Liver (tissue), 8 donors: ENCODE measurements at regions not wholly inside any gene's neighbourhood (a gene's known extent, or its start where the extent isn't known, plus 50 kb on each side); places are given as distances from the start of the nearest gene placed in this dataset.

Experiments
- DNase-seq: peaks from one replicate; pipeline ENCODE4 v3.0.0-alpha.2; 2017; ENCODE audit warnings: low spot score
- H3K27ac ChIP-seq, 2 donors: one replicate each; pipeline ENCODE4 v1.7.0; 2013; ENCODE audit warnings: inconsistent platforms in 2 of 2, low read length in 2 of 2, control low read depth in 1 of 2, low read depth in 1 of 2, mild to moderate bottlenecking in 1 of 2
- H3K27me3 ChIP-seq, 4 donors: one replicate each; pipeline versions ENCODE4 v1.6.1 to v1.7.0; 2013; ENCODE audit warnings: low read length in 3 of 4, inconsistent platforms in 1 of 4, mild to moderate bottlenecking in 1 of 4, moderate library complexity in 1 of 4; ENCODE audit not compliant: control insufficient read depth in 4 of 4, insufficient read depth in 4 of 4
- H3K36me3 ChIP-seq, 4 donors: one replicate each; pipeline versions ENCODE4 v1.6.1 to v1.7.0; 2013; ENCODE audit warnings: low read length in 3 of 4, mild to moderate bottlenecking in 3 of 4, low read depth in 1 of 4, moderate library complexity in 1 of 4; ENCODE audit not compliant: control insufficient read depth in 4 of 4, insufficient read depth in 3 of 4
- H3K4me1 ChIP-seq, 4 donors: one replicate each; pipeline versions ENCODE4 v1.6.1 to v1.7.0; 2013; ENCODE audit warnings: low read length in 3 of 4, mild to moderate bottlenecking in 3 of 4, moderate library complexity in 1 of 4; ENCODE audit not compliant: control insufficient read depth in 4 of 4, insufficient read depth in 4 of 4
- H3K4me3 ChIP-seq, 3 donors: one replicate each; pipeline versions ENCODE4 v1.6.1 to v1.7.0; 2013; ENCODE audit warnings: low read length in 3 of 3, control low read depth in 1 of 3, low read depth in 1 of 3, mild to moderate bottlenecking in 1 of 3
- H3K9ac ChIP-seq, 2 donors: one replicate each; pipeline ENCODE4 v1.7.0; 2013; ENCODE audit warnings: low read length in 2 of 2, mild to moderate bottlenecking in 2 of 2, moderate library complexity in 2 of 2, control low read depth in 1 of 2, low read depth in 1 of 2
- H3K9me3 ChIP-seq, 4 donors: one replicate each; pipeline versions ENCODE4 v1.6.1 to v1.7.0; 2013; ENCODE audit warnings: low read length in 3 of 4; ENCODE audit not compliant: control insufficient read depth in 4 of 4
- CTCF ChIP-seq: fragments of 150-350 bp; IDR thresholded peaks from 2 replicates; pipeline ENCODE4 v1.5.1; 2017; ENCODE audit warnings: improper control_type of control experiment, low read depth, low read length; ENCODE audit not compliant: missing input control
- EGR1 ChIP-seq, 2 donors: IDR thresholded peaks; 2 replicates each; pipeline ENCODE4 v1.6.1; 2016 to 2018; ENCODE audit warnings: antibody characterized with exemption in 2 of 2, low read depth in 2 of 2
- FOXA1 ChIP-seq: IDR thresholded peaks from 2 replicates; pipeline ENCODE4 v1.6.1; 2016; ENCODE audit warnings: antibody characterized with exemption
- FOXA2 ChIP-seq: IDR thresholded peaks from 2 replicates; pipeline ENCODE4 v1.6.1; 2016; ENCODE audit warnings: antibody characterized with exemption
- GABPA ChIP-seq, 2 donors: IDR thresholded peaks in 1 of 2; conservative IDR thresholded peaks in 1 of 2; 2 replicates each; pipeline ENCODE4 v1.6.1; 2016; ENCODE audit warnings: antibody characterized with exemption in 2 of 2, mild to moderate bottlenecking in 1 of 2, moderate library complexity in 1 of 2
- HNF4G ChIP-seq: IDR thresholded peaks from 2 replicates; pipeline ENCODE4 v1.6.1; 2016; ENCODE audit warnings: antibody characterized with exemption
- MAX ChIP-seq: IDR thresholded peaks from 2 replicates; pipeline ENCODE4 v1.6.1; 2016; ENCODE audit warnings: antibody characterized with exemption
- NR2F2 ChIP-seq: IDR thresholded peaks from 2 replicates; pipeline ENCODE4 v1.6.1; 2016; ENCODE audit warnings: antibody characterized with exemption
- RAD21 ChIP-seq, 2 donors: IDR thresholded peaks; 2 replicates each; pipeline ENCODE4 v1.6.1; 2016; ENCODE audit warnings: antibody characterized with exemption in 2 of 2, mild to moderate bottlenecking in 2 of 2
- RXRA ChIP-seq, 2 donors: IDR thresholded peaks; 2 replicates each; pipeline ENCODE4 v1.6.1; 2017 to 2018; ENCODE audit warnings: antibody characterized with exemption in 2 of 2, mild to moderate bottlenecking in 1 of 2
- SP1 ChIP-seq: IDR thresholded peaks from 2 replicates; pipeline ENCODE4 v1.6.1; 2018; ENCODE audit warnings: antibody characterized with exemption, mild to moderate bottlenecking
- TAF1 ChIP-seq: conservative IDR thresholded peaks from 2 replicates; pipeline ENCODE4 v1.6.1; 2016; ENCODE audit warnings: antibody characterized with exemption, mild to moderate bottlenecking
- YY1 ChIP-seq: IDR thresholded peaks from 2 replicates; pipeline ENCODE4 v1.6.1; 2016; ENCODE audit warnings: antibody characterized with exemption, mild to moderate bottlenecking
- WGBS: extraction: QIAGEN DNeasy Blood & Tissue Kit; methylation state at CpG from one replicate; pipeline ENCODE4 v1.1.7; 2013; 5-methylcytosine and 5-hydroxymethylcytosine counted together
- TF ChIP-seq, protein P1 (sequence below): IDR thresholded peaks from 2 replicates; pipeline ENCODE4 v1.6.1; 2016; ENCODE audit warnings: antibody characterized with exemption, mild to moderate bottlenecking
- TF ChIP-seq, protein P2 (sequence below): IDR thresholded peaks from 2 replicates; pipeline ENCODE4 v1.6.1; 2016; ENCODE audit warnings: antibody characterized with exemption
- TF ChIP-seq, protein P3 (sequence below): IDR thresholded peaks from 2 replicates; pipeline ENCODE4 v1.6.1; 2016; ENCODE audit warnings: antibody characterized with exemption
- donor health status: healthy.
- donor health status: healthy.
- donor health status: healthy.
- donor health status: healthy.
- donor health status: healthy.

- no peak overlapping the region for H3K27ac ChIP-seq
- 76% methylated on average over 1 of the region's 1 CpG for WGBS
- H3K4me3 ChIP-seq: no peak overlapping the region
- DNase-seq: no peak
- TF ChIP-seq MAX: no peak
- TF ChIP-seq, protein P1, sequence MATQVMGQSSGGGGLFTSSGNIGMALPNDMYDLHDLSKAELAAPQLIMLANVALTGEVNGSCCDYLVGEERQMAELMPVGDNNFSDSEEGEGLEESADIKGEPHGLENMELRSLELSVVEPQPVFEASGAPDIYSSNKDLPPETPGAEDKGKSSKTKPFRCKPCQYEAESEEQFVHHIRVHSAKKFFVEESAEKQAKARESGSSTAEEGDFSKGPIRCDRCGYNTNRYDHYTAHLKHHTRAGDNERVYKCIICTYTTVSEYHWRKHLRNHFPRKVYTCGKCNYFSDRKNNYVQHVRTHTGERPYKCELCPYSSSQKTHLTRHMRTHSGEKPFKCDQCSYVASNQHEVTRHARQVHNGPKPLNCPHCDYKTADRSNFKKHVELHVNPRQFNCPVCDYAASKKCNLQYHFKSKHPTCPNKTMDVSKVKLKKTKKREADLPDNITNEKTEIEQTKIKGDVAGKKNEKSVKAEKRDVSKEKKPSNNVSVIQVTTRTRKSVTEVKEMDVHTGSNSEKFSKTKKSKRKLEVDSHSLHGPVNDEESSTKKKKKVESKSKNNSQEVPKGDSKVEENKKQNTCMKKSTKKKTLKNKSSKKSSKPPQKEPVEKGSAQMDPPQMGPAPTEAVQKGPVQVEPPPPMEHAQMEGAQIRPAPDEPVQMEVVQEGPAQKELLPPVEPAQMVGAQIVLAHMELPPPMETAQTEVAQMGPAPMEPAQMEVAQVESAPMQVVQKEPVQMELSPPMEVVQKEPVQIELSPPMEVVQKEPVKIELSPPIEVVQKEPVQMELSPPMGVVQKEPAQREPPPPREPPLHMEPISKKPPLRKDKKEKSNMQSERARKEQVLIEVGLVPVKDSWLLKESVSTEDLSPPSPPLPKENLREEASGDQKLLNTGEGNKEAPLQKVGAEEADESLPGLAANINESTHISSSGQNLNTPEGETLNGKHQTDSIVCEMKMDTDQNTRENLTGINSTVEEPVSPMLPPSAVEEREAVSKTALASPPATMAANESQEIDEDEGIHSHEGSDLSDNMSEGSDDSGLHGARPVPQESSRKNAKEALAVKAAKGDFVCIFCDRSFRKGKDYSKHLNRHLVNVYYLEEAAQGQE: no peak
- no peak for TF ChIP-seq EGR1 (IDR thresholded peaks at IDR 0.05; ENCODE audit: low read depth in 2 of 2)
- TF ChIP-seq TAF1: no peak
- TF ChIP-seq HNF4G: no peak
- TF ChIP-seq FOXA2: no peak
- TF ChIP-seq RAD21 (IDR thresholded peaks at IDR 0.05): no peak
- H3K36me3 ChIP-seq: no peaks in the 10 kb centered on the region
- H3K27me3 ChIP-seq: no peaks in the 10 kb centered on the region
- no peak overlapping the region for H3K9ac ChIP-seq
- H3K4me1 ChIP-seq: no peaks in the 10 kb centered on the region
- peaks cover 0 to 3% (median 1%) of the 10 kb centered on the region in 4 donors for H3K9me3 ChIP-seq
Measured at GRCh38 chr6:155641603-155642002, 186.0 kb upstream of the NOX3 start.

GRCh38 chr6:155638200-155638599 is 182.6 kb upstream of the NOX3 start:
- H3K4me3 ChIP-seq: no peak overlapping the region
- TF ChIP-seq RXRA (IDR thresholded peaks at IDR 0.05) (no peak), GABPA (IDR thresholded peaks at IDR 0.05 in 1 of 2, conservative IDR thresholded peaks at IDR 0.05 in 1 of 2) (no peak)
- WGBS: 58% methylated on average over 1 of the region's 1 CpG
- no peak overlapping the region for H3K27ac ChIP-seq
- H3K27me3 ChIP-seq: no peaks in the 10 kb centered on the region
- H3K9ac ChIP-seq: no peak overlapping the region
- DNase-seq: no peak
- no peaks in the 10 kb centered on the region for H3K36me3 ChIP-seq
- H3K4me1 ChIP-seq: no peaks in the 10 kb centered on the region
- peaks cover 0 to 4% (median 1%) of the 10 kb centered on the region in 4 donors for H3K9me3 ChIP-seq

- TF ChIP-seq RXRA (IDR thresholded peaks at IDR 0.05): no peak
- TF ChIP-seq NR2F2: no peak
- no peak for TF ChIP-seq MAX
- TF ChIP-seq CTCF: no peak
- no peak for TF ChIP-seq SP1
- TF ChIP-seq EGR1 (IDR thresholded peaks at IDR 0.05; ENCODE audit: low read depth in 2 of 2): no peak
- TF ChIP-seq, protein P2, sequence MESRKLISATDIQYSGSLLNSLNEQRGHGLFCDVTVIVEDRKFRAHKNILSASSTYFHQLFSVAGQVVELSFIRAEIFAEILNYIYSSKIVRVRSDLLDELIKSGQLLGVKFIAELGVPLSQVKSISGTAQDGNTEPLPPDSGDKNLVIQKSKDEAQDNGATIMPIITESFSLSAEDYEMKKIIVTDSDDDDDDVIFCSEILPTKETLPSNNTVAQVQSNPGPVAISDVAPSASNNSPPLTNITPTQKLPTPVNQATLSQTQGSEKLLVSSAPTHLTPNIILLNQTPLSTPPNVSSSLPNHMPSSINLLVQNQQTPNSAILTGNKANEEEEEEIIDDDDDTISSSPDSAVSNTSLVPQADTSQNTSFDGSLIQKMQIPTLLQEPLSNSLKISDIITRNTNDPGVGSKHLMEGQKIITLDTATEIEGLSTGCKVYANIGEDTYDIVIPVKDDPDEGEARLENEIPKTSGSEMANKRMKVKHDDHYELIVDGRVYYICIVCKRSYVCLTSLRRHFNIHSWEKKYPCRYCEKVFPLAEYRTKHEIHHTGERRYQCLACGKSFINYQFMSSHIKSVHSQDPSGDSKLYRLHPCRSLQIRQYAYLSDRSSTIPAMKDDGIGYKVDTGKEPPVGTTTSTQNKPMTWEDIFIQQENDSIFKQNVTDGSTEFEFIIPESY: no peak
- no peak for TF ChIP-seq FOXA1
- TF ChIP-seq, protein P3, sequence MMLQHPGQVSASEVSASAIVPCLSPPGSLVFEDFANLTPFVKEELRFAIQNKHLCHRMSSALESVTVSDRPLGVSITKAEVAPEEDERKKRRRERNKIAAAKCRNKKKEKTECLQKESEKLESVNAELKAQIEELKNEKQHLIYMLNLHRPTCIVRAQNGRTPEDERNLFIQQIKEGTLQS: no peak
- TF ChIP-seq RAD21 (IDR thresholded peaks at IDR 0.05): no peak
- no peak for TF ChIP-seq YY1
- no peak for TF ChIP-seq TAF1
- Histone ChIP-seq H3K27me3 (no peaks in the 10 kb centered on the region), H3K9me3 (peaks cover 0 to 4% (median 1%) of the 10 kb centered on the region in 4 donors), H3K27ac (no peak overlapping the region), H3K4me3 (no peak overlapping the region), H3K36me3 (no peaks in the 10 kb centered on the region), H3K9ac (no peak overlapping the region), H3K4me1 (no peaks in the 10 kb centered on the region)
- DNase-seq: no peak
- 73% methylated on average over 3 of the region's 3 CpGs for WGBS
Measured at GRCh38 chr6:155635416-155635815, 179.8 kb upstream of the NOX3 start.
